Endothelial cell of umbilical vein (primary cell): ENCODE measurements at regions not wholly inside any gene's neighbourhood (a gene's known extent, or its start where the extent isn't known, plus 50 kb on each side); places are given as distances from the start of the nearest gene placed in this dataset.

Experiments used
- BruUV-seq: library from RNA; stranded (reverse); fragments of 400-500 nt; replicated peaks from 2 replicates; lab custom pipeline; 2021; lab: Mats Ljungman, UMichigan
- CTCF ChIA-PET: fragments of 300-600, 350-600 bp; sonication (Branson Sonifier 250); formaldehyde crosslinking; loops from one replicate; lab custom pipeline; 2021; ENCODE audit warnings: antibody characterized with exemption, inconsistent platforms; lab: Charles Lee
- POLR2A ChIA-PET: fragments of 300-600, 350-600 bp; sonication (Branson Sonifier 250); formaldehyde crosslinking; loops from one replicate; lab custom pipeline; 2021; ENCODE audit warnings: antibody characterized with exemption, inconsistent platforms; lab: Charles Lee
- DNase-seq: peaks from one replicate; pipeline ENCODE4 v3.0.0-alpha.2; 2011; ENCODE audit warnings: low read depth, low spot score
- FAIRE-seq: peaks from 2 replicates; lab custom pipeline; 2011; peaks lifted over from hg19 to GRCh38; lab: Jason Lieb, UNC
- H2AFZ ChIP-seq: 2 replicates; pipeline ENCODE4 v1.6.0; 2012; ENCODE audit warnings: low read depth, low read length, control low read depth, inconsistent platforms
- H3K27ac ChIP-seq: 2 replicates; pipeline ENCODE4 v1.5.1; 2011; ENCODE audit warnings: low read depth, mild to moderate bottlenecking, control low read depth, low read length, moderate library complexity; ENCODE audit not compliant: insufficient read depth
- H3K27me3 ChIP-seq, 2 experiments: 2 replicates each; pipeline versions ENCODE4 v1.6.0 to v1.6.1; 2011; ENCODE audit warnings: low read length in 2 of 2, mixed read lengths in 1 of 2; ENCODE audit not compliant: control insufficient read depth in 2 of 2, insufficient read depth in 2 of 2
- H3K36me3 ChIP-seq, 2 experiments: 2 replicates in 1 of 2; 3 replicates in 1 of 2; pipeline ENCODE4 v1.5.1; 2011; ENCODE audit warnings: low read length in 2 of 2, mild to moderate bottlenecking in 1 of 2, moderate library complexity in 1 of 2; ENCODE audit not compliant: control insufficient read depth in 2 of 2, insufficient read depth in 2 of 2; ENCODE audit errors: extremely low read depth in 1 of 2
- H3K4me1 ChIP-seq: 3 replicates; pipeline ENCODE4 v1.5.1; 2011; ENCODE audit warnings: mild to moderate bottlenecking, low read length; ENCODE audit not compliant: control insufficient read depth, insufficient read depth; ENCODE audit errors: extremely low read depth
- H3K4me2 ChIP-seq: 2 replicates; pipeline ENCODE4 v1.6.1; 2011; ENCODE audit warnings: low read length, control low read depth, mixed read lengths; ENCODE audit not compliant: insufficient read depth
- H3K4me3 ChIP-seq, 3 experiments: fragments of 200-600 bp in 1 of 3; sonication (generic), shearing (Covaris generic) in 1 of 3; replicated peaks in 1 of 3; 2 replicates each; pipeline ENCODE4 v1.5.1; 2011 to 2016; ENCODE audit warnings: control low read depth in 3 of 3, low read length in 3 of 3, mild to moderate bottlenecking in 2 of 3, inconsistent platforms in 1 of 3, low read depth in 1 of 3, moderate library complexity in 1 of 3; ENCODE audit not compliant: insufficient read depth in 1 of 3
- H3K79me2 ChIP-seq: 2 replicates; pipeline ENCODE4 v1.6.0; 2012; ENCODE audit warnings: low read length, inconsistent platforms; ENCODE audit not compliant: control insufficient read depth, insufficient read depth
- H3K9ac ChIP-seq: replicated peaks from 2 replicates; pipeline ENCODE3; 2011; ENCODE audit warnings: low read length, control low read depth; ENCODE audit not compliant: insufficient read depth; ENCODE audit errors: extremely low read depth
- H3K9me1 ChIP-seq: replicated peaks from 3 replicates; pipeline ENCODE4 v1.6.0; 2011; ENCODE audit warnings: mild to moderate bottlenecking, low read length; ENCODE audit not compliant: control insufficient read depth, insufficient read depth; ENCODE audit errors: extremely low read depth
- H3K9me3 ChIP-seq: replicated peaks from 2 replicates; pipeline ENCODE4 v1.5.1; 2012; ENCODE audit warnings: low read length, inconsistent platforms; ENCODE audit not compliant: control insufficient read depth, insufficient read depth
- H4K20me1 ChIP-seq: replicated peaks from 2 replicates; pipeline ENCODE3; 2011; ENCODE audit warnings: mild to moderate bottlenecking, low read length; ENCODE audit not compliant: control insufficient read depth, insufficient read depth; ENCODE audit errors: extremely low read depth
- CTCF ChIP-seq, 2 donors: IDR thresholded peaks; 1 replicate in 1 of 2; 2 replicates in 1 of 2; pipeline ENCODE4 v1.5.1; 2011; ENCODE audit warnings: low read length in 2 of 2, mild to moderate bottlenecking in 2 of 2, moderate library complexity in 2 of 2, control low read depth in 1 of 2, inconsistent platforms in 1 of 2, low read depth in 1 of 2; ENCODE audit not compliant: insufficient read depth in 1 of 2; ENCODE audit errors: extremely low read depth in 1 of 2
- EZH2 ChIP-seq: IDR thresholded peaks from 2 replicates; pipeline ENCODE4 v1.6.1; 2012; ENCODE audit warnings: borderline replicate concordance, low read depth, mild to moderate bottlenecking, moderate library complexity, low read length, inconsistent platforms; ENCODE audit not compliant: severe bottlenecking
- FOS ChIP-seq: IDR thresholded peaks from 2 replicates; pipeline ENCODE4 v1.6.1; 2011; ENCODE audit warnings: mild to moderate bottlenecking, low read length, moderate library complexity, borderline replicate concordance; ENCODE audit not compliant: insufficient read depth
- GATA2 ChIP-seq: IDR thresholded peaks from 2 replicates; pipeline ENCODE4 v1.7.0; 2011; ENCODE audit warnings: low read depth, mild to moderate bottlenecking, moderate library complexity, mixed read lengths, low read length; ENCODE audit not compliant: insufficient read length, insufficient read depth
- JUN ChIP-seq: IDR thresholded peaks from 2 replicates; pipeline ENCODE4 v1.6.1; 2011; ENCODE audit warnings: borderline replicate concordance, low read depth; ENCODE audit not compliant: insufficient read length, insufficient read depth
- MAX ChIP-seq: IDR thresholded peaks from 2 replicates; pipeline ENCODE4 v1.6.1; 2011; ENCODE audit not compliant: insufficient read depth, insufficient read length
- MYC ChIP-seq: IDR thresholded peaks from one replicate; pipeline ENCODE4 v1.6.1; 2011; ENCODE audit warnings: mild to moderate bottlenecking, low read depth, low read length
- POLR2A ChIP-seq: IDR thresholded peaks from 2 replicates; pipeline ENCODE4 v1.6.1; 2012; ENCODE audit warnings: low read depth, mild to moderate bottlenecking, control low read depth, low read length
- POLR2AphosphoS5 ChIP-seq: IDR thresholded peaks from 2 replicates; pipeline ENCODE4 v1.6.1; 2012; ENCODE audit warnings: low read depth, mild to moderate bottlenecking, control low read depth, low read length, moderate library complexity; ENCODE audit not compliant: insufficient read depth
- dilution Hi-C: fragments of 300-500 bp; cut with MboI; formaldehyde crosslinking; loops from one replicate; pipeline ENCODE4 v1.15.0; 2019; ENCODE audit warnings: low sequenced_read_pairs; ENCODE audit not compliant: extremely low pct_ligation_motif_present
- intact Hi-C: fragments of 100-400 bp; cut with micrococcal nuclease; formaldehyde crosslinking; loops from one replicate; pipeline ENCODE4 v1.10.0; 2022

- H3K9me1 ChIP-seq: no peaks in the 10 kb centered on the region
- H3K27ac ChIP-seq: no peak overlapping the region
- CTCF ChIA-PET: no interaction called here
- no peak for TF ChIP-seq MAX
- POLR2A ChIA-PET: no interaction called here
- intact Hi-C loops: no loop called here
- H2AFZ ChIP-seq: no peak overlapping the region
- BruUV-seq: no TSS peak
- H3K27me3 ChIP-seq: no peaks in the 10 kb centered on the region
- H4K20me1 ChIP-seq: no peaks in the 10 kb centered on the region
- H3K9me3 ChIP-seq: no peaks in the 10 kb centered on the region
- no peaks in the 10 kb centered on the region for H3K79me2 ChIP-seq
- H3K4me2 ChIP-seq: no peak overlapping the region
- H3K4me3 ChIP-seq: no peak overlapping the region
- DNase-seq (no peak), FAIRE-seq (no peak)
- H3K4me1 ChIP-seq: no peaks in the 10 kb centered on the region
- dilution Hi-C loops: no loop called here
- H3K9ac ChIP-seq: no peak overlapping the region
- no peaks in the 10 kb centered on the region for H3K36me3 ChIP-seq
These were observed 86.9 kb upstream of the GORAB start for GRCh38 chr1:170445096-170445495.

GRCh38 chr1:170448661-170449158 is 83.3 kb upstream of the GORAB start:
- no TSS peak for BruUV-seq
- DNase-seq (no peak), FAIRE-seq (no peak)
- Histone ChIP-seq H4K20me1 (no peaks in the 10 kb centered on the region), H3K4me3 (no peak overlapping the region), H3K4me1 (no peaks in the 10 kb centered on the region), H2AFZ (no peak overlapping the region), H3K36me3 (no peaks in the 10 kb centered on the region), H3K9ac (no peak overlapping the region), H3K9me1 (no peaks in the 10 kb centered on the region), H3K27me3 (no peaks in the 10 kb centered on the region), H3K9me3 (no peaks in the 10 kb centered on the region), H3K4me2 (no peak overlapping the region), H3K27ac (no peak overlapping the region), H3K79me2 (no peaks in the 10 kb centered on the region)
- TF ChIP-seq GATA2: no peak
- TF ChIP-seq POLR2A: no peak
- no peak for TF ChIP-seq CTCF (IDR thresholded peaks at IDR 0.05; ENCODE audit: extremely low read depth in 1 of 2, insufficient read depth in 1 of 2, low read depth in 1 of 2, low read length in 2 of 2)
- TF ChIP-seq JUN: no peak
- TF ChIP-seq MAX: no peak
- TF ChIP-seq FOS: no peak
- TF ChIP-seq POLR2AphosphoS5: no peak
- no peak for TF ChIP-seq EZH2
- no peak for TF ChIP-seq MYC
- ChIA-PET POLR2A (no interaction called here), CTCF (no interaction called here)
- dilution Hi-C loops (no loop called here), intact Hi-C loops (no loop called here)
